ENCODE measurements at regions not wholly inside any gene's neighbourhood (a gene's known extent, or its start where the extent isn't known, plus 50 kb on each side); places are given as distances from the start of the nearest gene placed in this dataset.

- no peak for DNase-seq (ENCODE audit: low read depth)
These were observed 275.3 kb downstream of the TLE4 start for GRCh38 chr9:79847074-79847473.

- no peak for DNase-seq (ENCODE audit: low read depth)
These were observed 258.0 kb downstream of the TLE4 start for GRCh38 chr9:79829566-79830302.

DNA sequence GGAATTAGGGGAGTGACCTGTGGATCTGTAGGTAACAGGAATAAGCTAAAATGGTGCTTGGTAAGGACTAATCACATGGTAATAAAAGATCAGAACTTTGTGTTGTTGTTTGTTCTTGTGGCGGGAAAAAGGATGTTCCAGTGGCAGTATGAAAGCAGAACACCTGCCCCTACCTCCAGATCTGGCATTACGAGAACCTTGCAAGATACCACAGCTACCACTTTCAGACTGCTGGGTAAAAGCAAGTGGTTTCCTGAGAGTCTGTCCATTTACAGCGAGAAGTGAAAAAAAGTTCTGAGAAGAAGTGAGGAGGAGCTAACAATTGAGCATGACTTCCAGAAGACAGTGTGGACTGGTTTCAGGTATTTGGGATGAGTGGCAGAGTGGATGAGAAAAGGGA is 252.5 kb downstream of the TLE4 start:
- DNase-seq (ENCODE audit: low read depth), result no peak

- peak; percentile 16 for DNase-seq (ENCODE audit: low read depth)
These were observed 245.8 kb downstream of the TLE4 start for GRCh38 chr9:79817438-79818004.

DNA sequence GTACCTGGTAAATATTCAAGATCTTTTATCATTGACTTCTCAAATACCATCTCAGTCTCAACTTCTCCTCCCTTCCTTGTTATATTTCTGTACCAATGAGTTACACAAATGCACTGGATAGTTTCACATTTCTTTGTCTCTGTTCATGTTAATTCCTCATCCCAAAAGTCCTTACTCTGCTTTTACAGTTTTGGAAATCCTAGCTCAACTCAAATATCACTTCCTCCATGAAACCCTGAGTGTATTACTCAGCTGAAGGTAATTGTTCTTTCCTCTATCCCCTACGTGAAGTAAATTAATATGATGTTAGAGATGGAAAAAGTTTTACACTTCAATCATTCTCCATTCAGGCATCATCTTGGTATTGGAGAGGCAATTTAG is 241.5 kb downstream of the TLE4 start:
- DNase-seq (ENCODE audit: low read depth), result no peak

DNA sequence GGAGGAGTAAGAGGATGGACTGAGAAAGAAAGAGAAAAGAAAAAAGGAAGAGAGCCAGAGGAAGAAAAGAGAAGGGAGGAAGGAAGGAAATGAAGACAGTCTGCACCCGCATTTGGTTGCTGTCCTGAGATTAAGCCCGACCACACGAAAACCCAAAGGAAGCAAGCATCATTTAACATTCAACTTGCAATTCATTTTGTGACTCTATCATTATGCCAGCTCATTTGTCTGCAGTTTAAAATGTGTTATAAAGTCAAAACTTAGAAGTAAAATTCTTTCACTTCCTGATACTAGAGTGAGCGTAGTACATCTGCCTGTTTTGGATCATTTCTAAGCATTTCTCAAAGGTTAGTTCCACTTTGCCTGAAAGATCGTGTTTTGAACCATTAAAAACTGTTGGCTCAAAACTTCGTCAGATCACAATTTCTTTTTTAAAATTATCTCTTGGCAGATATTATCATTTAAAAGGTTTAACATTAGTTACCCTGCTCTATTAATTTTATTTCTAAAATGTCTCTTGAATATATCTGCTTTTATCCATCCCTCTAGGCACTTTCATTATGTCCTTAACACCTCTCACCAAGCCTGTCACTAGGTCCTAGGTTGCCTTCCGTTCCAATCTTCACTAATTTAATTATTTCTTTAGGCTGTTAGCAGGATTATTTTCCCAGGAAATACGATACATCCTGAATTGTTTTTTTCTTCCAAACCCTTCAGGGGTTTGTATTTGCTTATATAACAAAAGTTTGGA is 240.9 kb downstream of the TLE4 start:
- no peak for DNase-seq (ENCODE audit: low read depth)

GRCh38 chr9:79812099-79812498 is 240.3 kb downstream of the TLE4 start:
- no peak for DNase-seq (ENCODE audit: low read depth)

- peak; percentile 81 for DNase-seq (ENCODE audit: low read depth)
These were observed 238.2 kb downstream of the TLE4 start for GRCh38 chr9:79809931-79810330.

GRCh38 chr9:79809316-79809876 is 237.6 kb downstream of the TLE4 start:
- no peak for DNase-seq (ENCODE audit: low read depth)

- DNase-seq (ENCODE audit: low read depth), result no peak
These were observed 236.2 kb downstream of the TLE4 start for GRCh38 chr9:79807971-79808370.

DNA sequence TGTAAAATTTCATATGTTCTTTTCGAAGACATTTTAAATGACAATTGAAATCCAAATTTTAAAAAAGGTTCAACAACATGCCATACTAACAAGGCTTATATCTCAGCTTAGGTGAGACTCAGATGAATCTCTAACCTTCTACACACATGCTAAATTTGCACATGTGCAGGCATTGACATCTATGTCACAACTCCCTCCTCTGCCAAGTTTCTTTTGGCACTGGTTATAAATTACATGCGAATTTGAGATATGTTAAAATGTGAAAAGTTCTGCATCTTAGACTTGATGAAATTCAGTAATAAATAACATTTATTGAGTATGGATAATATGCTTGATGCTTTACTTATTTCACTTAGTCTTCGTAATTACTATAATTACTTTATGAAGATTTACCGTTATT is 234.3 kb downstream of the TLE4 start:
- no peak for DNase-seq (ENCODE audit: low read depth)

DNA sequence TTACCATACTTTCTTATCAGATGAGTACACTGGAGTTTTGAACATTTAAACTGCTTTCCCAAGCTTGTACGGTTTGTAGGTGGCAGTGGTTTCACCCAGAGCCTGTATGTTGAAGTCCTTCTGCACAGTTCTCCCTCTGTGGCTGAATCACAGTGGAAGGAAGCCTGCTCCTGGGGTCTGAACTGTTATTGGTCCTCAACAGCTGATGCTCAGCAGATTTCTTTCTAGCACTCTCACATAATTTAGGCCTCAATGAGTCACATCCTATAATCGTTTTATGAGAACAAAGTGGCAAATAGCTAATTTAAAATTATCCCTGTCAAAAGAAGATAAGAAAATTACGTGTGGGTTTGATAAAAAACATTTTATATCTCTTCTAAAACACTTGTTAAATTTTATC is 229.7 kb downstream of the TLE4 start:
- DNase-seq (ENCODE audit: low read depth), result no peak

GRCh38 chr9:79800578-79800977 is 228.8 kb downstream of the TLE4 start:
- no peak for DNase-seq (ENCODE audit: low read depth)

- DNase-seq (ENCODE audit: low read depth), result no peak
These were observed 228.0 kb downstream of the TLE4 start for GRCh38 chr9:79799691-79800335.

DNA sequence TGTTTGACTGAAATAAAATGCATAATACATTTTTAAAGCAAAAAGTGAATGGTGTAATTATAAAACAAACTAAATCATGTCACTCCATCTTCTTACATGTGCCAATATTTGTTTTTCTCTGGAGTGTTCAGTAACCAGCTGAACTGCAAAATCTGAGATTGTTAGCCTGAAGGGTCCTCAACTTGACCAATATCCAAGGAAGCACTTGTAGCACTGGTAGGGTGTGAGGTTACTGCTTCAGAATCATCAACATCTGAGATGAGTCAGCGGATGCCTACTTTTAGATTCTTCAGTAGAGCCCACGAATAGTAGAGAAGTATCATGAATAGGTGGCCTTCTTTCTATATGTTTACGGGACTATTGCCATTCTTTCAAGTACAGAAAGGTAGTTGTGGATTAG is 226.7 kb downstream of the TLE4 start:
- no peak for DNase-seq (ENCODE audit: low read depth)

GRCh38 chr9:79796411-79796810 is 224.6 kb downstream of the TLE4 start:
- no peak for DNase-seq (ENCODE audit: low read depth)

- no peak for DNase-seq (ENCODE audit: low read depth)
These were observed 216.9 kb downstream of the TLE4 start for GRCh38 chr9:79788662-79789061.

DNA sequence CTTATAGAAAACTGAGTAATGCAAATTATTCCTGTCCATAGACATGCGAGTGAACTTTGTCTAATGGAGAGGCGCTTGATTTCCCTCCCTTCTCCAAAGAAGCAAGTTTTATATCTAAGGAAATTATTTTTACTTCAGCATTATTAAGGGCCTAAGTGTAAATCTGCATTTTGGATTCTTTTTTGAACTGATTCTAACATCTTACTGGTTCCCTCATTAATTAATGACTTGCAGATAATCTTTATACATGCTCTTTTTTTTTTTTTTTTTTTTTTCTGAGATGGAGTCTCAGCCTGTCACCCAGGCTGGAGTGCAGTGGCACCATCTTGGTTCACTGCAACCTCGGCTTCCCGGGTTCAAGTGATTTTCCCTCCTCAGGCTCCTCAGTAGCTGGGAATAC is 209.5 kb downstream of the TLE4 start:
- no peak for DNase-seq (ENCODE audit: low read depth)

GRCh38 chr9:79780559-79780958 is 208.8 kb downstream of the TLE4 start:
- no peak for DNase-seq (ENCODE audit: low read depth)

DNA sequence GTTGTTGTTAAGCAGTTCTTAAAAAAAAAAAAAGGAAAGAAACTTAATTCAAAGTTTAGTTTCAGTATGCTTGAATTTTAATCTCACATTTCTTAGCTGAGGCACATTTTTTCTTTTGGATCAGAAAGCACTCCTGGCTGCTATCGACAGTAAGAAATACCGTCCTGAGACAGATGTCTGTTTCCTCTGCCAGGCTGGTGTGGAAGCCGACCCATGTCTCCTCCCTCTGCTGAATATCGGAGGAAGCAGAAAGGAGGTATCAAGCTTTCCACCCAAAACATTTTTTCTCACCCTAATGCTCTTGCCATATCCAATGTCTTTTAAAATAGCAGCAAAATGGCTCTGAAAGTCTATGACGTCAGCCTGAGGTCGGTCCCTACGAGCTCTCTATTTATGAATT is 208.1 kb downstream of the TLE4 start:
- DNase-seq (ENCODE audit: low read depth), result no peak

- no peak for DNase-seq (ENCODE audit: low read depth)
These were observed 206.8 kb downstream of the TLE4 start for GRCh38 chr9:79778581-79778980.

DNA sequence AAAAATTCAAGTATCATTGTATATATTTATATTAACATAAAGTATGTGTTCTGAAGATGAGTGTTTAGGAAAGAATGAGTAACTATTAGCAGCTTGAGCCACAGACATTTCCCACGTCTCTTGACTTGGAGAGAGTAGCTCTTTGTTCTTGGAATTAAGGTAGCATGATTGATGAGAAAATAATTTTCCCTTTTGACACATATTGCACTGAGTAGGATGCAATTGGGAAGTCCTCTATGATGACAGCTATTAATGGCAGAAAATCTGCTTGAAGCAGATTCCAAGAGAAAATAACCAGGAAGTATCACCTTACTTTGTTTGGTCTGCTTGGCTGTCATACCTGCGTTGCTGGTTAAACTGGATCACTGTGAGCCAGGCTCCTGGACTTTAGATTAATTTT is 204.8 kb downstream of the TLE4 start:
- DNase-seq (ENCODE audit: low read depth), result no peak
